CD8-positive, alpha-beta memory T cell (primary cell): ENCODE measurements at regions not wholly inside any gene's neighbourhood (a gene's known extent, or its start where the extent isn't known, plus 50 kb on each side); places are given as distances from the start of the nearest gene placed in this dataset.

ENCODE experiments used
- CTCF ChIA-PET: fragments of 350-600 bp; sonication (Branson Sonifier 250); formaldehyde crosslinking; loops from one replicate; lab custom pipeline; 2021; ENCODE audit warnings: antibody characterized with exemption; lab: Charles Lee
- POLR2A ChIA-PET: fragments of 350-600 bp; sonication (Branson Sonifier 250); formaldehyde crosslinking; loops from one replicate; lab custom pipeline; 2021; ENCODE audit warnings: antibody characterized with exemption; lab: Charles Lee
- DNase-seq, 5 donors: peaks; one replicate each; pipeline versions ENCODE4 v3.0.0 to v3.0.0-alpha.2; 2020 to 2022; ENCODE audit warnings: mixed read lengths in 1 of 5
- H3K27ac ChIP-seq: one replicate; pipeline ENCODE4 v1.7.0; 2013; ENCODE audit warnings: low read depth, mild to moderate bottlenecking, low read length, moderate library complexity
- H3K27me3 ChIP-seq: 2 replicates; pipeline ENCODE4 v1.7.0; 2013; ENCODE audit warnings: low read length, mild to moderate bottlenecking; ENCODE audit not compliant: insufficient read depth, poor library complexity, severe bottlenecking
- H3K36me3 ChIP-seq: 2 replicates; pipeline ENCODE4 v1.7.0; 2013; ENCODE audit warnings: mild to moderate bottlenecking, low read length, moderate library complexity; ENCODE audit not compliant: insufficient read depth
- H3K4me1 ChIP-seq: 2 replicates; pipeline ENCODE4 v1.7.0; 2013; ENCODE audit warnings: mild to moderate bottlenecking, low read length, moderate library complexity; ENCODE audit not compliant: insufficient read depth
- H3K4me3 ChIP-seq: 2 replicates; pipeline ENCODE4 v1.7.0; 2013; ENCODE audit warnings: mild to moderate bottlenecking, low read length
- H3K9me3 ChIP-seq: 2 replicates; pipeline ENCODE4 v1.7.0; 2013; ENCODE audit warnings: mild to moderate bottlenecking, low read length
- H3K27ac Mint-ChIP-seq, 8 donors: one replicate each; pipeline ENCODE4 v1.8.0; 2020 to 2021; ENCODE audit warnings: mixed read lengths in 8 of 8, mild to moderate bottlenecking in 6 of 8, inconsistent platforms in 3 of 8, moderate library complexity in 3 of 8
- H3K27me3 Mint-ChIP-seq, 2 donors: one replicate each; pipeline ENCODE4 v1.8.0; 2020 to 2021; ENCODE audit warnings: mixed read lengths in 2 of 2, mild to moderate bottlenecking in 1 of 2, moderate library complexity in 1 of 2
- H3K36me3 Mint-ChIP-seq, 3 donors: one replicate each; pipeline ENCODE4 v1.8.0; 2020 to 2021; ENCODE audit warnings: mixed read lengths in 3 of 3, inconsistent platforms in 1 of 3, mild to moderate bottlenecking in 1 of 3
- H3K4me1 Mint-ChIP-seq, 3 donors: one replicate each; pipeline ENCODE4 v1.8.0; 2020 to 2021; ENCODE audit warnings: mixed read lengths in 3 of 3, inconsistent platforms in 1 of 3, mild to moderate bottlenecking in 1 of 3
- H3K4me3 Mint-ChIP-seq, 7 donors: one replicate each; pipeline ENCODE4 v1.8.0; 2020 to 2021; ENCODE audit warnings: mixed read lengths in 7 of 7, mild to moderate bottlenecking in 6 of 7, moderate library complexity in 4 of 7, inconsistent platforms in 2 of 7
- H3K9me3 Mint-ChIP-seq, 5 donors: one replicate each; pipeline ENCODE4 v1.8.0; 2020 to 2022; ENCODE audit warnings: mixed read lengths in 5 of 5, mild to moderate bottlenecking in 3 of 5, moderate library complexity in 2 of 5, inconsistent platforms in 1 of 5

DNA sequence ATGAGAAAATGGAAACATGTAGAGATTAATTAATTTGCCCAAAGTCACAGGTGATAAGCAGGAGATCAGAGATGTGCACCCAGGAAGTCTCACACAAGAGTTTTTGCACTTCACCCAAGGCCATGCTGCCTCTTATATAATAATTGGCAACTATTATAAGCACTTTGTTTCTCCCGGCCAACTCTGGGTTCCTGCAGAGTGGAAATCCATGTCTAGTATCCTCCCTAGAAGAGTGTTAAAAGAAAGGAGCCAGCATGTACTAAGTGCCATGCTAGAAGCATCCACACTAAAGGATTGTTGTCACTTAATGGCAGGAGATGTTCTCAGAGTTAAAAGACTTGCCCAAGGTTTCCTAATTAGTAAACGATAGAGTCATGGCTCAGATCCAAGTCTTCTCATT lies 470.3 kb downstream of the OMA1 start:
- no peaks in the 10 kb centered on the region for H3K27me3 ChIP-seq
- DNase-seq, result no peak
- H3K27ac ChIP-seq, result no peak overlapping the region
- no peak overlapping the region for H3K4me3 ChIP-seq
- Mint-ChIP-seq H3K27ac (no peak overlapping the region), H3K4me3 (peak overlapping the region in 1 of 7 donors; percentile 10), H3K4me1 (no peaks in the 10 kb centered on the region), H3K36me3 (no peaks in the 10 kb centered on the region), H3K27me3 (peaks cover 0 to 6% of the 10 kb centered on the region in 2 donors), H3K9me3 (no peaks in the 10 kb centered on the region)
- ChIA-PET POLR2A (no interaction called here), CTCF (interaction anchor here (0.9 kb wide), 1 partner anchor 11 kb away, joined by 3 read pairs; no protein-coding TSS in a partner anchor)
- no peaks in the 10 kb centered on the region for H3K36me3 ChIP-seq
- H3K4me1 ChIP-seq, result no peaks in the 10 kb centered on the region
- H3K9me3 ChIP-seq, result no peaks in the 10 kb centered on the region

GRCh38 chr1:58075188-58075578 lies 471.3 kb downstream of the OMA1 start:
- Histone ChIP-seq H3K27me3 (no peaks in the 10 kb centered on the region), H3K4me3 (no peak overlapping the region), H3K36me3 (no peaks in the 10 kb centered on the region), H3K27ac (no peak overlapping the region), H3K9me3 (no peaks in the 10 kb centered on the region), H3K4me1 (no peaks in the 10 kb centered on the region)
- Mint-ChIP-seq H3K4me1 (no peaks in the 10 kb centered on the region), H3K27ac (no peak overlapping the region), H3K27me3 (peaks cover 0 to 6% of the 10 kb centered on the region in 2 donors), H3K9me3 (no peaks in the 10 kb centered on the region), H3K36me3 (no peaks in the 10 kb centered on the region), H3K4me3 (no peak overlapping the region)
- DNase-seq, result no peak
- ChIA-PET POLR2A (no interaction called here), CTCF (no interaction called here)

DNA sequence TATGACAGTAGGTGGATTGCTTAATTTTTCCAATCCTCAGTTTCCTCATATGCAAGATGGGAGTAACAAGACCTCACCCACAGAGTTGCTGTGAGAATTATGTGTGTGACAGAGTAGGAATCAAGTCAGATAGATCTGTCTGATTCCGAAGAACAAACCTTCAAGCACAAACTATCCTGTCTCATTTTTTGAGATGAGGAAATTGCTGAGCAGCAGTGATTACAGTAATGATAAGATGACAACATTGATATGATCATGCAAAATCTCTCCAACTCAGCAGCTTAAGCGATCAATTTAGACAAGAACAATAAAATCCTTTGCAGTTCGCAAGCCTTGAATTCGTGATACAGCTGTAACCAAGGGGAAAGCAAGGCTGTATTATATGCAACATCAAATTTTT lies 474.1 kb downstream of the OMA1 start:
- H3K36me3 Mint-ChIP-seq, result no peaks in the 10 kb centered on the region
- ChIA-PET CTCF (no interaction called here), POLR2A (no interaction called here)
- no peaks in the 10 kb centered on the region for H3K4me1 Mint-ChIP-seq
- H3K36me3 ChIP-seq, result no peaks in the 10 kb centered on the region
- H3K27ac ChIP-seq, result no peak overlapping the region
- peaks cover 0 to 3% of the 10 kb centered on the region in 2 donors for H3K27me3 Mint-ChIP-seq
- H3K9me3 ChIP-seq, result no peaks in the 10 kb centered on the region
- no peaks in the 10 kb centered on the region for H3K27me3 ChIP-seq
- no peaks in the 10 kb centered on the region for H3K4me1 ChIP-seq
- H3K27ac Mint-ChIP-seq, result no peak overlapping the region
- no peaks in the 10 kb centered on the region for H3K9me3 Mint-ChIP-seq
- DNase-seq, result no peak
- H3K4me3 ChIP-seq, result no peak overlapping the region
- no peak overlapping the region for H3K4me3 Mint-ChIP-seq

DNA sequence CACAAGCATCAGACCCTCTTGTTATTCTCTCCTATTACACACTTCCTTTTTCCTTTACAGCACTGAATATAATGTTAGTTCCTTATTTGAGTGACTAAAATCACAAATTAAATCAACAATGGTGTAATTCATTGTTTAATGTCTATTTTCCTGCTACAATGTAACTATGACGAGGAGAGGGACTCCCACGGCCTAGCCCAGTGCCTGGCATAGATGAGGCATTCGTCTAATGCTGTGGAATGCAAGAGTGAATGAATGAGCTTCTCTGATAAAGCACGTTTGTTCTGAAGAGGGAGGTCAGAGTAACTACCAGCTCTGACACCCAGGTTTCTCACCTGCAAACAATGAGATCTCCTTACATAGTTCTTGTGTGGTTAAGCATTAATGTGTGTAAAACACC lies 479.4 kb downstream of the OMA1 start:
- H3K27ac Mint-ChIP-seq, result no peak overlapping the region
- no peak overlapping the region for H3K4me3 Mint-ChIP-seq
- Histone ChIP-seq H3K4me3 (no peak overlapping the region), H3K36me3 (no peaks in the 10 kb centered on the region), H3K27me3 (no peaks in the 10 kb centered on the region), H3K4me1 (no peaks in the 10 kb centered on the region), H3K27ac (no peak overlapping the region), H3K9me3 (no peaks in the 10 kb centered on the region)
- ChIA-PET CTCF (no interaction called here), POLR2A (no interaction called here)
- no peak for DNase-seq
- H3K27me3 Mint-ChIP-seq, result peaks cover 0 to 1% of the 10 kb centered on the region in 2 donors
- H3K9me3 Mint-ChIP-seq, result no peaks in the 10 kb centered on the region
- no peaks in the 10 kb centered on the region for H3K36me3 Mint-ChIP-seq
- no peaks in the 10 kb centered on the region for H3K4me1 Mint-ChIP-seq

DNA sequence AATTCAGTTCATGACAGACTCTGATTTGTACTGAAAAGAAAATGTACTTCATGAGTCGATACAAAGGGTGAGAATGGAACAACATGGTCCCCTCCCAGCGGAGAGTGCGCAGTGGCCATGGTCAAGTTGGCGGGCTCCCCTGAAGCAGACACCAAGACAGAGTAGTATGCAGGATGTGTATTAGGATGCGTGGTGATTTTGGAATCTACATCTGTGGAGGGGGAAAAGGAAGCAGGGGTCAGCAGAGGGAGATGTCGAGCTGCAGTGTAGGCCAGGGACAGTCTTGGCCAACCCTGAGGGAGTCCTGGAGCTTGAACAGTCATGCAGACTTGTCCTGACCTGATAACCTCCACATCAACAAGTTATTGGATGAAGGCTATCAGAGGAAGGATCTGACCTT lies 481.0 kb downstream of the OMA1 start:
- Mint-ChIP-seq H3K27me3 (peaks cover 0 to 1% of the 10 kb centered on the region in 2 donors), H3K4me1 (no peaks in the 10 kb centered on the region), H3K27ac (no peak overlapping the region), H3K36me3 (no peaks in the 10 kb centered on the region), H3K4me3 (no peak overlapping the region), H3K9me3 (no peaks in the 10 kb centered on the region)
- Histone ChIP-seq H3K4me3 (no peak overlapping the region), H3K27me3 (no peaks in the 10 kb centered on the region), H3K27ac (no peak overlapping the region), H3K36me3 (no peaks in the 10 kb centered on the region), H3K9me3 (no peaks in the 10 kb centered on the region), H3K4me1 (no peaks in the 10 kb centered on the region)
- DNase-seq, result no peak
- CTCF ChIA-PET, result no interaction called here
- POLR2A ChIA-PET, result no interaction called here

DNA sequence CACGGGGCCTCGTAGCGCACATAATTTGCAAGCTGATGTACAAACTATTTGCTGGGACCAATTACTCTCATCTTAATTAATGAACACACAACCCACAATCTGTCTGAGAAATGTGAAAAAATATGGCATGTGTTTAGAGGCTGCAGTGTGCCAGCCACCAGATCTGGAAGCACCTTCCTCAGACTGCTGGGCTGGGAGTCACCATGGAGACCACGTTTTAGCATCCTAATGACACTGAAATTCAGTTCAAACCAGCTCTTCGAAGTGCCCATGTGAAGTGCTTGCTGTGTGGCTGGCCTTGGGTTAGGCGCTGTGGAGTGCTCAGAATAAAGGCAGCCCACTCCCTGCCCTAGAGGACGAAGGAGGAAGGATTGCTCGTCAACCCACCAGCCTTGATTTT lies 482.4 kb downstream of the OMA1 start:
- no peaks in the 10 kb centered on the region for H3K36me3 Mint-ChIP-seq
- H3K27me3 Mint-ChIP-seq, result peaks cover 2 to 4% of the 10 kb centered on the region in 2 donors
- DNase-seq, result no peak
- H3K27ac Mint-ChIP-seq, result no peak overlapping the region
- H3K27ac ChIP-seq, result no peak overlapping the region
- H3K9me3 Mint-ChIP-seq, result no peaks in the 10 kb centered on the region
- no peaks in the 10 kb centered on the region for H3K9me3 ChIP-seq
- POLR2A ChIA-PET, result no interaction called here
- H3K4me1 ChIP-seq, result no peaks in the 10 kb centered on the region
- no peaks in the 10 kb centered on the region for H3K36me3 ChIP-seq
- CTCF ChIA-PET, result no interaction called here
- H3K4me3 Mint-ChIP-seq, result no peak overlapping the region
- no peak overlapping the region for H3K4me3 ChIP-seq
- no peaks in the 10 kb centered on the region for H3K4me1 Mint-ChIP-seq
- H3K27me3 ChIP-seq, result no peaks in the 10 kb centered on the region

DNA sequence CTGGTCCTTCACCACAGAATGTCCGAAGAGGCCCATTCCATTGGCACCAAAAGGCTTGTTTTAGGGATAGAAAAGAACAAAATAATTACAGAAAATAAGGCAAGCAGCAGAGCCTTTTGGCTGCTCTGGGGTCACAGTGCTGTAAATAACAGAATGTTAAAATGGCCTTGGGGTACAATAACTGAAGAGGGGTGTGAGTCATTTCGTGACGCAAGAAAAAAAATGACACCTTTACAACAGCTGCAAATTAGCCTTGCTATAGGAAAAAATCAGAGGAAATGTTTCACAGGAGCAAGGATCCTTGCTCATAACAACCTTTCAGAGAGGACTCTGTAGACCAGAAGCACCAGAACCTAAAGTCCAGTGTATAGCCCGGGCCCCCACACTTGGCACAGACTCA lies 483.4 kb downstream of the OMA1 start:
- DNase-seq, result no peak
- CTCF ChIA-PET, result no interaction called here
- Histone ChIP-seq H3K27ac (no peak overlapping the region), H3K36me3 (no peaks in the 10 kb centered on the region), H3K4me1 (no peaks in the 10 kb centered on the region), H3K9me3 (no peaks in the 10 kb centered on the region), H3K27me3 (no peaks in the 10 kb centered on the region), H3K4me3 (no peak overlapping the region)
- H3K4me1 Mint-ChIP-seq, result no peaks in the 10 kb centered on the region
- H3K4me3 Mint-ChIP-seq, result no peak overlapping the region
- H3K36me3 Mint-ChIP-seq, result no peaks in the 10 kb centered on the region
- POLR2A ChIA-PET, result no interaction called here
- peaks cover 2 to 4% of the 10 kb centered on the region in 2 donors for H3K27me3 Mint-ChIP-seq
- H3K27ac Mint-ChIP-seq, result no peak overlapping the region
- H3K9me3 Mint-ChIP-seq, result no peaks in the 10 kb centered on the region

- no peaks in the 10 kb centered on the region for H3K9me3 Mint-ChIP-seq
- Histone ChIP-seq H3K9me3 (no peaks in the 10 kb centered on the region), H3K4me3 (no peak overlapping the region), H3K4me1 (no peaks in the 10 kb centered on the region), H3K27me3 (no peaks in the 10 kb centered on the region), H3K27ac (no peak overlapping the region), H3K36me3 (no peaks in the 10 kb centered on the region)
- H3K27ac Mint-ChIP-seq, result no peak overlapping the region
- no peak for DNase-seq
- H3K36me3 Mint-ChIP-seq, result no peaks in the 10 kb centered on the region
- H3K4me1 Mint-ChIP-seq, result no peaks in the 10 kb centered on the region
- ChIA-PET CTCF (no interaction called here), POLR2A (no interaction called here)
- no peak overlapping the region for H3K4me3 Mint-ChIP-seq
- peaks cover 2 to 4% of the 10 kb centered on the region in 2 donors for H3K27me3 Mint-ChIP-seq
Observed at GRCh38 chr1:58062635-58063034, 483.9 kb downstream of the OMA1 start.
